Activated naive CD4-positive, alpha-beta T cell treated with anti-CD3 and anti-CD28 coated beads, Interleukin-2, amount 50 U/mL, for 72 hours (primary cell): ENCODE measurements at regions not wholly inside any gene's neighbourhood (a gene's known extent, or its start where the extent isn't known, plus 50 kb on each side); places are given as distances from the start of the nearest gene placed in this dataset.
"Not testable (repeated sequence)": the region's sequence is repeated elsewhere in the genome, so short reads cannot be mapped to it uniquely, and the experiment has no call there.

ENCODE experiments used
- ATAC-seq, 2 donors: fragments of 150-1000 bp; cut with Tn5 transposase; 2 replicates each; pipeline ENCODE4 v1.10.0; 2021; ENCODE audit warnings: mild to moderate bottlenecking in 2 of 2, moderate library complexity in 2 of 2
- DNase-seq, 2 donors: peaks; one replicate each; pipeline ENCODE4 v3.0.0; 2021 to 2022; ENCODE audit warnings: low spot score in 2 of 2
- H3K27ac Mint-ChIP-seq, 2 donors: one replicate each; pipeline ENCODE4 v1.8.0; 2022; ENCODE audit warnings: mild to moderate bottlenecking in 2 of 2, mixed read lengths in 2 of 2
- H3K36me3 Mint-ChIP-seq, 2 donors: one replicate each; pipeline ENCODE4 v1.8.0; 2022; ENCODE audit warnings: mixed read lengths in 2 of 2
- H3K9me3 Mint-ChIP-seq, 2 donors: one replicate each; pipeline ENCODE4 v1.8.0; 2022; ENCODE audit warnings: mixed read lengths in 2 of 2

DNA sequence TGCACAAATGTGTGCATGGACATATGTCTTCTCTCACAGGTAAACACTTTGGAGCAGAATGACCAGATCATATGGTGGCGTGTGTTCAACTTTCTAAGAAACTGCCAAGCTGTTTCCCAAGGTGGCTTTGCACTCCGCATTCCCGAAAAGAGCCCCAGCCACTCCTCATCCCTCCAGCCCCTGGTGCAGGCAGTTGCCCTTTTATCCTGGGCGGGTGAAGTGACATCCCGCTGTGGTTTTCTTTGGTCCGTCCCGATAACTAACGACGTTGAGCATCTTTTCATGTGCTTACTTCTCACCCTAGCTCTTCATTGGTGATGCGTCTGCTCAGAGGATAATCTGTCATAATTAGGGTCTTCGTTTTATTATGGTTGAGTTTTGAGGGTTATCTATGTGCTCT, 612.5 kb downstream of the MATN1 start:
- H3K9me3 Mint-ChIP-seq, result no peaks in the 10 kb centered on the region
- no peak for ATAC-seq
- H3K27ac Mint-ChIP-seq, result no peak overlapping the region
- DNase-seq, result no peak
- H3K36me3 Mint-ChIP-seq, result no peaks in the 10 kb centered on the region

DNA sequence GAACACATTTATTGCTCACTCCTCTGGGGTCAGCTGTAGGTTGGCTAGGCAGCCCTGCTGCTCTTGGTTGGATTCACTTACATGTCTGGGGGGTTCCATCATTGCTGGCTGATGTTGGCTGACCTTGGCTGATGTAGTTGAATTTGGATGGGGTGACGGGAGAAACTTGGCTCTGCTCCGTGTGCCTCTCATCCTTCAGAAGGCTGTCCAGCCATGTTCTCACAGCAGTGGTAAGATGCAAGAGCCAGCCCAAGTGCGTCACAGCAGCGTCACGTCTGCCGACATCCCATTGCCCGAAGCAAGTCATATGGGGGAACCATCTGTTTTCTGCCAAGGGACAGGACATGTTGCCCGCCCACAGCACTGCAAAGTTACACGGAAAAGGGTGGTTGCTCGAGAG, 613.5 kb downstream of the MATN1 start:
- no peaks in the 10 kb centered on the region for H3K36me3 Mint-ChIP-seq
- no peak for DNase-seq
- ATAC-seq, result no peak
- no peak overlapping the region for H3K27ac Mint-ChIP-seq
- no peaks in the 10 kb centered on the region for H3K9me3 Mint-ChIP-seq

DNA sequence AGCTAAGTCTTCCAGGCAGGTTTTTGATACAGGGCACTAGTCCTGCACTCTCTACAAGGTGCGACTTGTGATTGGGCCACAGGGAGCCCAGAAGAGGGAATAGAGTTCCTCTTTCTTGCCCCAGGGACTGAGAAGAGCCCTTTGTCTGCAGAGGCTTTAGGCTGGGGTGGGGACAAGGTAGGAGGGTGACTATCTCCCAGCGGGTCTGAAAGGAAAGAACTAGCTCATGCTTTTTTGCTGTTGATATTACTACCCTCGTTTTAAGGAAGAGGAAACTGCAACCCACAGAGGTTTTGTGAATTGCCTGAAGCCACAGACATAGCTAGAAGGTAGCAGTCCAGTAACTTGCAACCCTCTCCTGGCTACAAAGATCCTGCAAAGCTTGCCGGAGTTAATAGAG, 615.2 kb downstream of the MATN1 start:
- ATAC-seq (no peak), DNase-seq (no peak)
- no peak overlapping the region for H3K27ac Mint-ChIP-seq
- H3K36me3 Mint-ChIP-seq, result no peaks in the 10 kb centered on the region
- no peaks in the 10 kb centered on the region for H3K9me3 Mint-ChIP-seq

DNA sequence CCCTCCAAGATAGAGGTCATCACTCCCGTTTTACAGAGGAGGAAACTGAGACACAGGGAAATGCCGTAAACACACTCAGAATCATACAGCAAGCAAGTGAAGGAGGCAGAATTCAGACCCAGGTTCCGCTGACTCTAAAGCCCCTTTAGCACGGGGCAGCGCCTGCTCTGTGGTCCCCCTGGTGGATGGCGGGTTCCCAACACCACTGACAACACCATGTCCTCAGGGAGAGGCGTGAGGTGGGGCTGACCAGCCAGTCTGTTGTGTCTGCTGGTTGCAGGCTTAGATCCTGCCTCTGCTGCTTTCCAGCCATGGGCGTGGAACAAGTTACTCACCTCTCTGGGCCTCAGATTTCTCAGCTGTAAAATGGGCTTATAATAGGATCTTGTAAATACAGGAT, 617.3 kb downstream of the MATN1 start:
- Mint-ChIP-seq H3K27ac (no peak overlapping the region), H3K9me3 (no peaks in the 10 kb centered on the region), H3K36me3 (no peaks in the 10 kb centered on the region)
- no peak for ATAC-seq
- no peak for DNase-seq

DNA sequence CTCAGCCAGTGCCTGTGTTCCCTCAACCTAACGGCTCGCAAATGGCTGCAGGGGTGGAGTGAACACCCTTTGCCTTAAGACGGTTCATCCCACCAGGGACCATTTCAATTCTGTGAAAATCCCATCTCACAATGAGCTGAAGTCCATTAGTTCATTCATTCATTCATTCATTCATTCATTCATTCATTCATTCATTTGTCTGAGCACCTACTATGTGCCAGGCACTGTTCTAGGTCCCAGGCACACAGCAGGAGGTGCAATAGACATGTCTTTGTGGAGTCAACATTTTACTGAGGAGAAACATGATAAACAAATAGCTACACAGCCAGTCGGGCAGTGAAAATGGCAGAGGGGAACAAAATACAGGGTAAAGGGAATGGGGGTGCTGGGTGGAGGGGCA, 618.8 kb downstream of the MATN1 start:
- no peaks in the 10 kb centered on the region for H3K9me3 Mint-ChIP-seq
- no peak overlapping the region for H3K27ac Mint-ChIP-seq
- no peak for DNase-seq
- no peak for ATAC-seq
- no peaks in the 10 kb centered on the region for H3K36me3 Mint-ChIP-seq

DNA sequence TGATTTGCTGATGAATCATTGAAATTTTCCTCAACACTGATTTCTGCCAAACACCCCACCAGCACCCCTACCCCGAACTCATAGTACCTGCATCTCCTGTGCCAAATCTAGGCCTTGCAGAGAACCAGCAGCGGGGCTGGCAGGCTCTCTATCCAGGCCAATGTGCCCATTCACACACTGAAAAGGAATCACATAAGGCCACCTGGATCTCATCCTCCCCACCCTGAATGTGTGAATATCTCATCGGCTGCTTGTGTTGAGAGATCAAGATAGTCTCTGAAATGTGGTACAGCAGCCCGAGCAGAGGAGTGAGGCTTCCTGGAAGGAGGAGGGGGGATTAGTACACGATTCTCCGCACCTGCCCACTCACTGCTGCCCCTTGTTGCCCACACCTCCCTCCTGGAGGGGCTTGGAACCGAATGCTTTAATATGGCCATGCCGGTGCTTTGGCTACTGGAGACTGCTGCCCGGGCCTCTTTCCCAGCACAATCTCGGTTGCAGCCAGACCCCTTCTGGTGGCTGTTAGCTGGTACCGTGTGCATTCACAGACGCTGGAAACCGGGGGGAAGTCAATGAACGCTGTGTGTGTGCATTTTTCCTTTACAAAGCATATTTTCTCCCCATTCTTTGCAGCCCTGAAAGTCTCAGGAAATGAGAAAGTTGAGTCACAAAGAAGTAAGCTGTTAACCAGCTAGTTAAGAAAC, 619.5 kb downstream of the MATN1 start:
- Mint-ChIP-seq H3K9me3 (no peaks in the 10 kb centered on the region), H3K27ac (no peak overlapping the region), H3K36me3 (no peaks in the 10 kb centered on the region)
- ATAC-seq, result no peak
- no peak for DNase-seq

DNA sequence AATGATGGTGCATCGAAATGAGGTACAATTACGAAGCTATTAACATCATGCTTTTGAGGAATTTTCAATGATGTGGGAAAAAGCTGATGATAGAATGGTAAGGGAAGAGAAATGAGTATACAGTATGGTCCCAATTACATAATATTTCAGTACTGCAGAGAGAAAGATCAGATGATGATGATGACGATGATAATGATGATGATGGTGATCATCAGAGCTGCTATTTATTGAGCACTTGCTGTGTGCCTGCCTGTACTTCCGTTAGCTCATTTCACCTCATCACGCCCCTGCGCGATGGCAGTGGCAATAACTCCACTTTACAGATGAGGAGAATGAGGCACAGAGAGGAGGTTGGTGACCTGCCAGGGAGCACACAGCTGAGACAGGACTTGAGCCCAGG, 620.8 kb downstream of the MATN1 start:
- no peak for ATAC-seq
- Mint-ChIP-seq H3K9me3 (no peaks in the 10 kb centered on the region), H3K36me3 (no peaks in the 10 kb centered on the region), H3K27ac (no peak overlapping the region)
- DNase-seq, result no peak

DNA sequence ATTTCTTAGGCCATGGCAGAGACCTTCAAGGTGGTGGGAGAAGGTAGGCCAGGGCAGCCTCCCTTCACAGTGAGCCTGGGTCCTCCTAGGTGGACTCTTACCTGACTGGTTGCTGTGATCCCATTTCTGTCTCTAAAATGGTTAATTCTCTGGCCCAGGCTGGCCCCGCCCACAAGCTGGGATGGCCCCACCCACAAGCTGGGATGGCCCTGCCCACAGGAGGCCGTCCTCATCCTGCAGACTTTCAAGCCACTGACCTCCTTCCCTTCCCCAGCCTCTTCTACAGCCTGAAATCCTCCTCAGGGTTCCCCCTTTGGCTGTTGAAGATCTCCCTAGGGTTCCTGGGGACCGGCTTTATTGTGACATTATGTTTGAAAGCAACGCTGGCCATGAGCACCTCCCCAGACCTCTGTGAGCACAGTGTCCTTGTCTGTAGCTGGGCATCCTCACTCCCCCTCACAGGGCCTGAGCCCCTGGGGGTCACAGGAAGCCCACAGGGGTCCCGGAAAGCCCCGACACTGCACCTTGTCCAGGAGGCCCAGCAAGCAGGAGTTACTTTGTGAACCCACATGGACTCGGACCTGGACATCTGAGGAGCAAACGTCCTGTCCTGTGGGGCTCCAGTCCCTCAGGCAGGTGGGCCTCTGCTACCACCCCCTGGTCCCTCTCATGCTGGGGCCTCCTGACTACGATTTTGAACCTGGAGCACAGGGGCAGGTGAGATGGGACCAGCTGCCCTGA, 621.7 kb downstream of the MATN1 start:
- ATAC-seq, result no peak
- no peaks in the 10 kb centered on the region for H3K9me3 Mint-ChIP-seq
- no peak overlapping the region for H3K27ac Mint-ChIP-seq
- no peak for DNase-seq
- no peaks in the 10 kb centered on the region for H3K36me3 Mint-ChIP-seq

DNA sequence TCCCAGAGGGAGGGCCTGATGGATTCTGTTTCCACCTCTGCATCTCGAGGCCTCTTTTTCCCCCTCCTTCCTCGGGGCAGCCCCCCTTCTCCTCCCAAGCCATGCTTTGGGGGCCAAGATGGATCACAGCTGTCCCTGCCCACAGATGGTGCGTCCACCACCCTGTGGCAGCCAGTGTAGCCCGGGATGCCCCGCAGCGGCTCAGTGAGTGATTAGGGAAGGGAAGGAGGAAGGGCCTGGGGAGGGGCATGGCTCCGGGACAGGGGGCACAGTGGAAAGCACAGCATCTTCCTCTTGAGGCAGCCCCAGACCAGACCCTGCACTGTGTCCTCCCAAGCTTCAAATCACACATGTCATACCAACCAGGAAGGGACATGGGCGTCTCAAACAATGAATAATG, 622.4 kb downstream of the MATN1 start:
- DNase-seq (no peak), ATAC-seq (no peak)
- H3K27ac Mint-ChIP-seq, result no peak overlapping the region
- no peaks in the 10 kb centered on the region for H3K9me3 Mint-ChIP-seq
- no peaks in the 10 kb centered on the region for H3K36me3 Mint-ChIP-seq

DNA sequence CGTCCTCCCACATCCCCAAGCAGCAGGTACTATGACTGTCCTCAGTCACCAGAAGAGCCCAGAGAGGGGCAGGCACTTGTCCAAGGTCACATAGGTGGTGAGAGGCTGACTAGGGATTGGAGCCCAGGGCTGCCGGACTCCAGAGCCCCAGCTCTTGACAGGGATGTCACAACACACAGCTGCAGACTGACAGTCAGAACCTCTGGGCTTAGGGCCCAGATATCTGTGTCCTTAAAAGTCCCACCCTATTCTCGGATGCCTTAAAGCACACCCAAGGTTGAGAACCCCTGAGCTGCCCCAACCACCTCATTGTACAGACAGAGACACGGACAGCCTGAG, 622.9 kb downstream of the MATN1 start:
- no peaks in the 10 kb centered on the region for H3K36me3 Mint-ChIP-seq
- DNase-seq (no peak), ATAC-seq (no peak)

DNA sequence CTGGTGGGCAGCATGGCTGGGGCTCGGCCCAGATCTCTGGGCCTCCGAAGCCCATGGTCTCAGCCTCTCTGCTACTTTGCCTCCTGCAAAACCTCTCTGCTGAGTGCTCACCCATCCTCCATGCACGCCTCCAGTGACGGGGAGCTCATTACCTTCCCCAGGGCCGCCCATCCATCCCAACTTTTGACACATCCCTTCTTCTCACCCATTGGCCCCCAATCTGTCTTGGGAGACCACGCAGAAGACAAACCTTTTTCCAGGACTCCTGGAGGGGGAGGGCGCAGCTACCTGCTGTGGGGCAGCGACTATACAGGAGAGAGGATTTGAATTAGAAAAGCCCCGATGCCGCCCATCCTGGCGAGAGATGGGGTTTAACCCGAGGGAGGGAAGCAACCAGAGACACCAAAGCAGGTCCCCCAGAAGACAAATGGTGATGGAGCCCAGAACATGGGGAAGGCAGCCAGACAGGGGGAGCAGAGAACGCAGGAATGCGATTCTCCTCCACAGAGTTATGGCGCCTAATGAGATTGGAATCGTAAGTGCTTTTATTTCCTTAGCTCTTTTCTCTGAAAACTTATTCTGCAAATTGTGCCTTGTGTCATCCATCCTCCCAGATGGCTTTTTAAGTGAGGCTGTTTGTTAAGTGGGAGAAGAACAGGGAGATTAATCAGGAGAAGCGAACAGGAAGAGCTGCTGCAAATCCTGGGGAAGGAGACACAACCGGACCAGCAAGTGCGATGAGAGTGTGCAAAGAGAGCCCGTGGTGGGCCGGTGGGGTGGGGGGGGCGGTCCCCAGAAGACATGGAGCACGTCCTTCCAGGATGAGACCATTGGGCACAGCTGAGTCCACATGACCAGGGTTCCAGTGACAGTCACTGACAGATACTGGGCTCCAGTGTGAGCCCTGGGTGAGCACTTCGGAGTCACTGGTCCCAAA, 623.5 kb downstream of the MATN1 start:
- DNase-seq (no peak), ATAC-seq (no peak)
- Mint-ChIP-seq H3K27ac (no peak overlapping the region), H3K36me3 (no peaks in the 10 kb centered on the region), H3K9me3 (no peaks in the 10 kb centered on the region)

More for the DNA sequence above, 622.9 kb downstream of the MATN1 start:
- Mint-ChIP-seq H3K9me3 (no peaks in the 10 kb centered on the region), H3K27ac (no peak overlapping the region)

DNA sequence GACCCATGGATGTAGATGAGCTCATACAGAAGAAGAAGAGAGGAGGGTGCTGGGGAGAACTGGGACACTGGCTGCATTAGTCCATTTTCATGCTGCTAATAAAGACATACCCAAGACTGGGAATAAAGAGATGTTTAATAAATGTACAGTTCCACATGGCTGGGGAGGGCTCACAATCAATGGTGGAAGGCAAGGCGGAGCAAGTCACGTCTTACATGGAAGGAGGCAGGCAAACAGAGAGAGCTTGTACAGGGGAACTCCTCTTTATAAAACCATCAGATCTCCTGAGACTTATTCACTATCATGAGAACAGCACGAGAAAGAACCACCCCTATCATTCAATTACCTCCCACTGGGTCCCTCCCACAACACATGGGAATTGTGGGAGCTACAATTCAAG, 625.5 kb downstream of the MATN1 start:
- not testable (repeated sequence) for ATAC-seq, DNase-seq, H3K27ac Mint-ChIP-seq, H3K9me3 Mint-ChIP-seq, H3K36me3 Mint-ChIP-seq

DNA sequence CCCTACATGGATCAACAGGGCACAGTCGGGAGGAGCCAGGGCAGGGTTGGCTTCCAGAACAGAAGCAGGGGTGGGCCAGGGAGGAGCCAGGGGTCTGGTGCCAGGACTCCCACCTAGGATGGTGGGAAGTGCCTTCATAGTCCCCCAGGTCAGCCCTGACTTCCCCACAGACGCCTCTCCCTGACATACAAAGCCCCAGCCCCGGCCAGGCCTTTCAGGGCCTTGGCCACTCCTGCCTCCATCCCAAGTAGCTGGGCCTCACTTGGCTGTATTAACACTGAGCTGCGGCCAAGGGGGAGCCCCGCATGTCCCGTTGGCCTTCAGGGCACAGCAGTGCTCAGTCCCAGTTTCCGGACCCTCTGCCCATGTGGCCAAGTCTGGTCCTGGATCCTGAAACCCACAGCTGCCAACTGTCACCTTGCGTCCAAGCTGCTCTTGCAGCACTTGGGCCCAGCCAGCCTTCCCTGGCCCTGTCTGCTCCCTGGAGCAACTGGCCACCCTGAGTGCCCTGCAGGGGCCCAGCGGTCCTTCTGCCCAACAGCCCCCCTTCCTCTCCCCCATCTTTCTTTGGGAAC, 627.8 kb downstream of the MATN1 start:
- ATAC-seq (no peak), DNase-seq (no peak)
- Mint-ChIP-seq H3K9me3 (peaks cover 24 to 27% of the 10 kb centered on the region in 2 donors), H3K27ac (no peak overlapping the region), H3K36me3 (peaks cover 24 to 28% of the 10 kb centered on the region in 2 donors)

DNA sequence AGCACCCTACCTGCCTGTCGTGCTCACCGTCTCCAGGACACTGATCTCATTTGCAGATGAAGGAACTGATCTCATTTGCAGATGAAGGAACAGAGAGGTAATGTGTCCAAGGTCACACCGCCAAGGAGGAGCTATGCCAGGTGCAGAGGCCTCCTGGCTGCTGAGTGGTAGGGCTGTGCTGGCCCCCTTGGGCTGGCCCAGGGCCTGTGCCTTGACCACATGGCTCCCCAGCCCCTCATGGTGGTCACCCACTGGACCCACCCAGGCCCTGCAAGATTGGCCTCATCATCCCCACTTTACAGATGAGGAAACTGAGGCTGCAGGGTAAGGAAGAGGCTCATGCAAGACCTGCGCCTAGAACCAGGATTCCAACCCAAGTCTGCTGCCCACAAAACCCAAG, 628.3 kb downstream of the MATN1 start:
- H3K36me3 Mint-ChIP-seq, result peaks cover 24 to 28% of the 10 kb centered on the region in 2 donors
- ATAC-seq (no peak), DNase-seq (no peak)
- peaks cover 24 to 27% of the 10 kb centered on the region in 2 donors for H3K9me3 Mint-ChIP-seq
- H3K27ac Mint-ChIP-seq, result no peak overlapping the region

DNA sequence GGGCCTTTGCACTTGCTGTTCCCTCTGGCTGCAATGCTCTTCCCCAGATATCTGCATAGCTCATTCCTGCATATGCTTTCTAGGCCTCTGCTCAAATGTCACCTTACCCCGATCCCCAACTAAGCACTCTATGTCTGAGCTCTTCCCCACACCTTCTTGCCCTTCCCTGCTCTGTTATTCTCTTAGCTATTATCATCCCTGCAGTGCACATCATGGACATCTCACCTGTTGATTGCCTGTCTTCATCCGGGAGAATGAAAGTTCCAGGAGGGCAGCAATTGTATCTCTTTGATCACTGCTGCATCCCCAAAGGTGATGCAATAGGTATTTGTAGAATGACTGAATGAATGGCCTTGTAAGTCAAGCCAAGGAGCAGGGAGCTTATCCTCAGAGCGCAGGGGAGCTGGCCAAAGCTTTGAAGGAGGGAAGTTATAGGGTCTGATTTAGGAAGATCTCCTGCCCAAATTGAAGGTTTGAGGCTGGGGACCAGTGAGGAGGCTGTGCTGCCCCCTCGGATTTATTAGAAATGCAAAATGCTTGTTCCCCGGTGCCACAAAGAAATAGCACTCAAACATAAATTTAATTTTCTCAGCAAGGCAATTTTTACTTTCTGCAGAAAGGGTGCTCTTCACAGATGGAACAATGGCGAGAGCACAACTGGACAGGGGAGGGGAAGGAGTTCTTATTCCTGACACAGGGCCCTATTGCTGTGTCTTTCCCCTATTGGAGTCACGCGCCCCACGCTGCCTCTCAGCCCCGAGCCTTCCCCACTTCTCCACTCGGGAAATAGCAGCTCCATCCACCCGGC, 631.1 kb downstream of the MATN1 start:
- Mint-ChIP-seq H3K27ac (no peak overlapping the region), H3K36me3 (peaks cover 24 to 28% of the 10 kb centered on the region in 2 donors), H3K9me3 (peaks cover 24 to 33% of the 10 kb centered on the region in 2 donors)
- ATAC-seq, result no peak
- no peak for DNase-seq

DNA sequence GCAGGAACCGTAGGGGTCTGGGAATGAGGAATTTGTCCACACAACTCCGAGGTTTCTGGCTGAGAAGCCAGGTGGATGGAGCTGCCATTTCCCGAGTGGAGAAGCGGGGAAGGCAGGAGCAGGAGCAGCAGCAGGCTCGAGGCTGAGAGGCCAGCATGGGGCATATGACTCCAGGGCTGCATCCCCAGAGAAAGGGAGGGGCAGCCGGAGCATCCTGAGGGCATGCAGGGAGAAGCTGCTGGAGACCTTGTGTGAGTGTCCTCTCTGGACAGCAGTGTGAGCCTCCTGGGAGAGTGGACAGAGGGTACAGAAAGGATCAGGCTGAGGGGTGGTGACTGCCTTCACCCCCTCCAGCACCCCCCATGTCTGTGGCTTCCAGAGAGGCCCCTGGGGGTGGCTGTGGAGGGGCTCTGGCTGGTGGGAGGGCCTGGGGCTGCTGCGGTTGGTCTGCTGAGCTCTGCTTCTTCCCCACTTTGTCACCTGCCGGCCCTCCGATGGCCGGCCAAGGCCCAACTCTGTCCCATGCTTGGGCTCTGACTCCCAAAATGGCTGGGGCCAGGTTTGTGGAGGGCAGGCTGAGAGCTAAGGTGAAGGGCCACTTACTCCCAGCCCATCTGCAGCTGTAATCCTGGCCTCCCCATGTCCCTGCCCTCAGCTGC, 633.1 kb downstream of the MATN1 start:
- Mint-ChIP-seq H3K9me3 (peaks cover 24 to 33% of the 10 kb centered on the region in 2 donors), H3K36me3 (peaks cover 24 to 28% of the 10 kb centered on the region in 2 donors), H3K27ac (no peak overlapping the region)
- ATAC-seq (no peak), DNase-seq (no peak)
